IPS-18c (cell line): ENCODE measurements at regions not wholly inside any gene's neighbourhood (a gene's known extent, or its start where the extent isn't known, plus 50 kb on each side); places are given as distances from the start of the nearest gene placed in this dataset.
"Not testable (repeated sequence)": the region's sequence is repeated elsewhere in the genome, so short reads cannot be mapped to it uniquely, and the experiment has no call there.

Experiments
- H3K4me3 ChIP-seq: 2 replicates; pipeline ENCODE4 v1.7.0; 2013; ENCODE audit warnings: low read depth, mild to moderate bottlenecking, low read length, moderate library complexity; ENCODE audit not compliant: insufficient read depth
- H3K9me3 ChIP-seq: one replicate; pipeline ENCODE4 v1.6.1; 2013; ENCODE audit warnings: mild to moderate bottlenecking, low read length, moderate library complexity; ENCODE audit not compliant: control insufficient read depth, insufficient read depth

- H3K9me3 ChIP-seq, result peaks cover 4% of the 10 kb centered on the region
- no peak overlapping the region for H3K4me3 ChIP-seq
Observed at GRCh38 chrX:63417649-63418048, 66.5 kb upstream of the SPIN4 start.

- H3K9me3 ChIP-seq, H3K4me3 ChIP-seq: not testable (repeated sequence)
Observed at GRCh38 chrX:63409934-63410333, 58.8 kb upstream of the SPIN4 start.

DNA sequence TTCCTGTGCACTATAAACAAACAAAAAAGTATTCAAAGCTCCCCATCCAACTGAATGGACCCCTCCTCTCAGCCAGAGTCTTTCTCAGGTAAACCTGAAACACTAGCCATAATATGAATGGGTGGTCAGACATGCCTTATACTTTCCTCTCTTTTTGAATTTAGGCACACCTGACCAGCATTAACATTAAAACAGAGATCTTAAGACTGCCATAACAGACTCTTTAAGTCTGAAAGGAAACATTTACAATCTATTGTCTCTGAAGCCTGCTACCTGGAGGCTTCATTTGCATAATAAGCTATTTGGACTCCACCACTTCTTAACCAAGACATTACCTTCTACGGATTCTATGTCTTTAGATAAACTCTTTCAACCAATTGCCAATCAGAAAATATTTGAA, 56.9 kb upstream of the SPIN4 start:
- H3K9me3 ChIP-seq, result peaks cover 2% of the 10 kb centered on the region
- no peak overlapping the region for H3K4me3 ChIP-seq

DNA sequence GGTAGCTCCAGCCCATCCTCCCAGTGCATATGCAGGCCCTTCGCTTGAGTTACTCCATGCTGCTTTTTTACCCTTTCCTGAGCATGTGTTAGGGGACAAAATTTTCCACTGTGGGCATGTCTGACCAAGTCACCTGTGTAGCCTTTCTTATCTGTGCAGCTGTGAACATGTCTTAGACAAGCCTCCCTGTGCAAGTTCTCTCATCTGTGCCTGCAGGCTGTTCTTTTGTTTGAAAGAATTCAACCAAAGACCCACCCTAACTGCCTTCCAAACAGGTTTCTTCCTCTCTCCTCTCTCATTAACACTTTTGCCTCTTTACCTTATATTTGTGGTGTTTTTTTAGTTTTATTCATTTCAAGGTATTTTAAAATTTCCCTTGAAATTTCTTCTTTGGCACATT, 53.2 kb upstream of the SPIN4 start:
- no peaks in the 10 kb centered on the region for H3K9me3 ChIP-seq
- no peak overlapping the region for H3K4me3 ChIP-seq

DNA sequence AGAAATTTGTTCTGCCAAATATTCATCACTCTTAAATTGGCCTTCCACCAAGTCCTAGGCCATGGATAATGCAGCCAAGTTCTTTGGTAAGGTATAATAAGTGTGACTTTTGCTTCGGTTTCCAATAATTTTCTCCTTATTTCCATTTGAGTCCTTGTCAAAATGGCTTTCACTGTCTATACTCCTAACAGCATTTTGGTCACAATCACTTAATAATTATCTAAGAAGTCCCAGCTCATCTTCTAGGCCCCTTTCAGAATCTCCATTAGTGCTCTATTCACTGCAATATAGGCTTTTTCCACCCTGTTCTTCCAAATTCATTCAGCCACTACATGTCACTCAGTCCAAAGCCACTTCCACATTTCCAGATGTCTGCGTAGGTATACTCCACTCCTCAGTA, 51.0 kb upstream of the SPIN4 start:
- Histone ChIP-seq H3K9me3 (no peaks in the 10 kb centered on the region), H3K4me3 (no peak overlapping the region)
